Transverse colon (tissue), 4 donors: ENCODE measurements at regions not wholly inside any gene's neighbourhood (a gene's known extent, or its start where the extent isn't known, plus 50 kb on each side); places are given as distances from the start of the nearest gene placed in this dataset.

Experiments
- DNase-seq: peaks from one replicate; pipeline ENCODE4 v3.0.0-alpha.2; 2019
- H3K27ac ChIP-seq, 4 donors: fragments of 200-600 bp; sonication (generic); 2 replicates each; pipeline ENCODE4 v1.5.1; 2016 to 2018; ENCODE audit warnings: inconsistent platforms in 4 of 4
- H3K27me3 ChIP-seq: fragments of 200-600 bp; sonication (generic); 2 replicates; pipeline ENCODE4 v1.5.1; 2017; ENCODE audit warnings: inconsistent platforms
- H3K36me3 ChIP-seq, 4 donors: fragments of 200-600 bp; sonication (generic); 2 replicates each; pipeline ENCODE4 v1.5.1; 2017 to 2019; ENCODE audit warnings: inconsistent platforms in 4 of 4
- H3K4me1 ChIP-seq, 4 donors: fragments of 200-600 bp; sonication (generic); 2 replicates each; pipeline ENCODE4 v1.5.1; 2017 to 2020; ENCODE audit warnings: inconsistent platforms in 4 of 4
- H3K4me3 ChIP-seq, 4 donors: fragments of 200-600 bp; sonication (generic); 1 replicate in 1 of 4; 2 replicates in 3 of 4; pipeline versions ENCODE4 v1.5.1 to v1.6.1; 2017 to 2019; ENCODE audit warnings: inconsistent platforms in 4 of 4
- H3K9me3 ChIP-seq, 2 donors: fragments of 200-600 bp; sonication (generic); 2 replicates each; pipeline ENCODE4 v1.5.1; 2017 to 2019; ENCODE audit warnings: inconsistent platforms in 2 of 2
- CTCF ChIP-seq, 5 experiments: fragments of 200-600 bp in 3 of 5; fragments of 450-650 bp in 2 of 5; sonication (generic) in 3 of 5; IDR thresholded peaks; 1 replicate in 2 of 5; 2 replicates in 3 of 5; pipeline ENCODE4 v1.5.1; 2016 to 2017; ENCODE audit warnings: antibody characterized with exemption in 5 of 5, inconsistent platforms in 3 of 5, mild to moderate bottlenecking in 2 of 5, moderate library complexity in 1 of 5
- EP300 ChIP-seq: sonication (generic); formaldehyde crosslinking; IDR thresholded peaks from one replicate; pipeline ENCODE4 v1.6.1; 2017; ENCODE audit warnings: antibody characterized with exemption, low read depth
- POLR2A ChIP-seq: fragments of 450-650 bp; IDR thresholded peaks from one replicate; pipeline ENCODE4 v1.6.1; 2016; ENCODE audit warnings: antibody characterized with exemption, mild to moderate bottlenecking, moderate library complexity
- POLR2AphosphoS5 ChIP-seq, 3 donors: sonication (generic); formaldehyde crosslinking; IDR thresholded peaks; one replicate each; pipeline ENCODE4 v1.6.1; 2016; ENCODE audit warnings: antibody characterized with exemption in 3 of 3
- WGBS, 2 donors: methylation state at CpG; one replicate each; pipeline ENCODE4 v1.1.5; 2018; ENCODE audit warnings: low coverage in 1 of 2; 5-methylcytosine and 5-hydroxymethylcytosine counted together
- in situ Hi-C, 4 donors: fragments of 200-750 bp; cut with MboI; loops; one replicate each; pipeline versions ENCODE4 v1.15.0 to v1.15.1; 2017; ENCODE audit warnings: low sequenced_read_pairs in 3 of 4, low pct_ligation_motif_present in 1 of 4, low pct_unique_long_range_greater_than_20kb in 1 of 4
- intact Hi-C: fragments of 100-400 bp; cut with DNase I; formaldehyde crosslinking; loops from one replicate; pipeline ENCODE4 v1.15.1; 2023; ENCODE audit warnings: low total_unique reads

GRCh38 chr4:14333616-14334015, 668.7 kb upstream of the CPEB2 start:
- Histone ChIP-seq H3K4me3 (no peak overlapping the region), H3K4me1 (no peaks in the 10 kb centered on the region), H3K9me3 (peaks cover 0 to 7% of the 10 kb centered on the region in 2 donors), H3K27me3 (no peaks in the 10 kb centered on the region), H3K36me3 (no peaks in the 10 kb centered on the region), H3K27ac (no peak overlapping the region)
- no peak for DNase-seq
- no peak for TF ChIP-seq EP300
- TF ChIP-seq POLR2A, result no peak
- TF ChIP-seq POLR2AphosphoS5 (IDR thresholded peaks at IDR 0.05), result no peak
- TF ChIP-seq CTCF (IDR thresholded peaks at IDR 0.05), result no peak
- in situ Hi-C loops, result no loop called here
- WGBS, 2 donors, result 80 to 82% methylated on average over 2 of the region's 2 CpGs
- intact Hi-C loops, result no loop called here

GRCh38 chr4:14334166-14334565, 668.1 kb upstream of the CPEB2 start:
- Histone ChIP-seq H3K27ac (no peak overlapping the region), H3K9me3 (peaks cover 0 to 7% of the 10 kb centered on the region in 2 donors), H3K27me3 (no peaks in the 10 kb centered on the region), H3K36me3 (no peaks in the 10 kb centered on the region), H3K4me1 (no peaks in the 10 kb centered on the region), H3K4me3 (no peak overlapping the region)
- DNase-seq, result no peak
- in situ Hi-C loops, result no loop called here
- no peak for TF ChIP-seq POLR2A
- intact Hi-C loops, result no loop called here

- intact Hi-C loops, result no loop called here
- Histone ChIP-seq H3K27ac (no peak overlapping the region), H3K27me3 (no peaks in the 10 kb centered on the region), H3K36me3 (no peaks in the 10 kb centered on the region), H3K4me3 (no peak overlapping the region), H3K9me3 (peaks cover 0 to 7% of the 10 kb centered on the region in 2 donors), H3K4me1 (no peaks in the 10 kb centered on the region)
- in situ Hi-C loops, result no loop called here
- TF ChIP-seq POLR2AphosphoS5 (IDR thresholded peaks at IDR 0.05) (no peak), EP300 (no peak), CTCF (IDR thresholded peaks at IDR 0.05) (no peak), POLR2A (no peak)
- no peak for DNase-seq
- WGBS, 2 donors, result 91 to 94% methylated on average over 3 of the region's 3 CpGs
These were observed 666.4 kb upstream of the CPEB2 start for GRCh38 chr4:14335872-14336271.

- 60 to 94% methylated on average over 2 of the region's 2 CpGs for WGBS, 2 donors
- H3K4me3 ChIP-seq, result no peak overlapping the region
- no peak for TF ChIP-seq CTCF (IDR thresholded peaks at IDR 0.05)
- no peak for TF ChIP-seq POLR2AphosphoS5 (IDR thresholded peaks at IDR 0.05)
- TF ChIP-seq EP300, result no peak
- no peak for TF ChIP-seq POLR2A
- H3K9me3 ChIP-seq, result peaks cover 0 to 7% of the 10 kb centered on the region in 2 donors
- DNase-seq, result no peak
- in situ Hi-C loops (no loop called here), intact Hi-C loops (no loop called here)
- no peaks in the 10 kb centered on the region for H3K36me3 ChIP-seq
- H3K27me3 ChIP-seq, result no peaks in the 10 kb centered on the region
- H3K4me1 ChIP-seq, result no peaks in the 10 kb centered on the region
- H3K27ac ChIP-seq, result no peak overlapping the region
These were observed 665.6 kb upstream of the CPEB2 start for GRCh38 chr4:14336656-14337055.

GRCh38 chr4:14337892-14338584, 664.2 kb upstream of the CPEB2 start:
- no peaks in the 10 kb centered on the region for H3K27me3 ChIP-seq
- H3K27ac ChIP-seq, result no peak overlapping the region
- TF ChIP-seq POLR2AphosphoS5 (IDR thresholded peaks at IDR 0.05) (no peak), EP300 (no peak), CTCF (IDR thresholded peaks at IDR 0.05) (no peak), POLR2A (no peak)
- intact Hi-C loops, result no loop called here
- no peaks in the 10 kb centered on the region for H3K4me1 ChIP-seq
- peaks cover 0 to 7% of the 10 kb centered on the region in 2 donors for H3K9me3 ChIP-seq
- DNase-seq, result no peak
- 38 to 69% methylated on average over 2 of the region's 2 CpGs for WGBS, 2 donors
- no peak overlapping the region for H3K4me3 ChIP-seq
- H3K36me3 ChIP-seq, result no peaks in the 10 kb centered on the region
- in situ Hi-C loops, result no loop called here
